Umbilical cord (tissue), 1 donor: ENCODE measurements at regions not wholly inside any gene's neighbourhood (a gene's known extent, or its start where the extent isn't known, plus 50 kb on each side); places are given as distances from the start of the nearest gene placed in this dataset.

Experiments used
- DNase-seq: peaks from one replicate; pipeline ENCODE4 v3.0.0-alpha.2; 2015; ENCODE audit warnings: low spot score

GRCh38 chr19:46546194-46546896, 50.7 kb upstream of the PNMA8B start:
- peak; percentile 33 for DNase-seq

- no peak for DNase-seq
These were observed 50.4 kb upstream of the CALM3 start for GRCh38 chr19:46550684-46551083.

DNA sequence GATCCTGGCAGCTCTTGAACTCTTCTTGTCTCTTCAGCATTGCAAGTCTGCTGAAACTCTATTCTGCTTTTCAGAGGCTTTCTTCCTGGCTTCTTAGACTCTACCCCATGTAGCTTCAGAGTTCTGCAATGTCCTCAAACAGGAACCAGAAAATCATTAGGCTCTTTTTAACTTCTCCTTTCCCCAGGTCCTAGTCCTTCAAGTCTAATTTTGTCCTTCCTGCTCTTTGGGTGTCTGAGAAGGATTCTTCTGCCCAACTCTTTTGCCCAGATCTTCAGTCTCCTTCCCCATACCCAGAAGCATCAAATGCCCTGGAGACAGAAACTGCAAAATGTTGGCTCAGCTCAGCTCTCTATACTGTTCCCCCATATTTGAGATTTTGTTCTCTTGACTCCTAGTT, 50.0 kb upstream of the CALM3 start:
- DNase-seq: peak; percentile 47
